ENCODE measurements at regions not wholly inside any gene's neighbourhood (a gene's known extent, or its start where the extent isn't known, plus 50 kb on each side); places are given as distances from the start of the nearest gene placed in this dataset.

- H3K36me3 Mint-ChIP-seq (ENCODE audit: insufficient read depth in 1 of 3, low read depth in 3 of 3), result no peaks in the 10 kb centered on the region; a peak in 1 of 7 replicates
These were observed 180.8 kb downstream of the ACTL7B start for GRCh38 chr9:108674766-108675530.

More at GRCh38 chr9:108674766-108675530, 180.8 kb downstream of the ACTL7B start:
- H2BK15ac ChIP-seq (ENCODE audit: low read depth, low read length), result no peak overlapping the region
- H2AFZ ChIP-seq (ENCODE audit: low read length), result no peak overlapping the region
- H2BK5ac ChIP-seq (ENCODE audit: insufficient read length, low read length), result no peak overlapping the region
- H3K27me3 ChIP-seq (ENCODE audit: insufficient read depth, low read length), result no peaks in the 10 kb centered on the region
- no peak overlapping the region for H4K5ac ChIP-seq (ENCODE audit: insufficient read length, low read depth, low read length)
- H3K4ac ChIP-seq (ENCODE audit: low read depth, low read length), result no peak overlapping the region
- Mint-ChIP-seq H3K27me3 (ENCODE audit: low read depth) (peaks cover 2% of the 10 kb centered on the region; the same call in 1 of the 2 replicates), H3K27ac (no peak overlapping the region; a peak in 1 of 7 replicates), H3K9me3 (no peaks in the 10 kb centered on the region), H3K4me1 (peaks cover 13 to 16% of the 10 kb centered on the region in 2 experiments), H3K4me3 (no peak overlapping the region)
- H3K18ac ChIP-seq (ENCODE audit: insufficient read length, low read depth, low read length), result no peak overlapping the region
- H3K56ac ChIP-seq (ENCODE audit: insufficient read length, low read depth, low read length), result no peak overlapping the region
- H3K23ac ChIP-seq (ENCODE audit: insufficient read length, low read depth, low read length), result no peak overlapping the region
- no peak overlapping the region for H2AK5ac ChIP-seq (ENCODE audit: insufficient read length, low read length)
- no peak for TF ChIP-seq CTCF (conservative IDR thresholded peaks at IDR 0.05)
- no peak overlapping the region for H2BK120ac ChIP-seq (ENCODE audit: low read depth, low read length, poor library complexity, severe bottlenecking)
- no peaks in the 10 kb centered on the region for H3K9me3 ChIP-seq (ENCODE audit: control insufficient read depth, low read depth, low read length)
- WGBS (ENCODE audit: extremely low coverage, insufficient read length, low lambda C conversion rate), result no CpG with 5 or more reads among the region's 6 CpGs
- H3K23me2 ChIP-seq (ENCODE audit: insufficient read length, low read depth, low read length, poor library complexity, severe bottlenecking), result no peaks in the 10 kb centered on the region
- H2BK12ac ChIP-seq (ENCODE audit: insufficient read length, low read depth, low read length), result no peak overlapping the region
- H3K79me2 ChIP-seq (ENCODE audit: insufficient read depth, low read length), result no peaks in the 10 kb centered on the region
- H3K79me1 ChIP-seq (ENCODE audit: insufficient read depth, low read depth, low read length, poor library complexity, severe bottlenecking), result no peaks in the 10 kb centered on the region
- no peak overlapping the region for H4K91ac ChIP-seq (ENCODE audit: insufficient read length, low read depth, low read length)
- H2BK20ac ChIP-seq (ENCODE audit: low read depth, low read length, poor library complexity, severe bottlenecking), result no peak overlapping the region
- H3K9ac ChIP-seq (ENCODE audit: extremely low read depth, insufficient read length, low read length), result no peak overlapping the region
- H3T11ph ChIP-seq (ENCODE audit: low read length), result no peak overlapping the region
- H4K20me1 ChIP-seq (ENCODE audit: control insufficient read depth, insufficient read depth, insufficient read length), result no peaks in the 10 kb centered on the region
- H3K4me1 ChIP-seq (ENCODE audit: insufficient read depth, low read length), result peaks cover 5% of the 10 kb centered on the region
- H4K8ac ChIP-seq (replicated peaks; ENCODE audit: insufficient read length, low read depth, low read length), result no peak overlapping the region
- no peak for DNase-seq
- H3K14ac ChIP-seq (ENCODE audit: insufficient read depth, low read length), result no peak overlapping the region
- H3K27ac ChIP-seq (ENCODE audit: insufficient read length, low read depth, low read length), result no peak overlapping the region
- no peak overlapping the region for H3K4me2 ChIP-seq (ENCODE audit: insufficient read depth, insufficient read length, low read length)
